ENCODE measurements at regions not wholly inside any gene's neighbourhood (a gene's known extent, or its start where the extent isn't known, plus 50 kb on each side); places are given as distances from the start of the nearest gene placed in this dataset.

DNA sequence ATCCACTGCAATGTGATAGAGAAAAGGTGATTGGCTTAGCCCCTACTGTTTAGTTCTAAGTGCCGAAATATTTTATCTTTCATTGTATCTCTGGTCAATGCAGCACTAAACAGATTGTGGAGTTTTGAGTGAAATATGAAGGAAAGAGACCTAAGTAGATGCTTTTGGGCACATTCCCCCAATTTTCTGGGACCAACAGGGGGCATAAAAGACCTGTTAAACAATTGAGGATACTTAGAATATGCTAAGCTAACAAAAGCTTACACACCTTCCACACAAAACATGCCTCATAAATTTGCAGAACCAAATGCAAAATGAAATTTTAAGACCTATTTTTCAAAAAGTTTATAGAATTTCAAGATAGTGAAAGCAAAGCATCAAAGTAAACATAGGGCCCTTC lies 746.9 kb downstream of the TBC1D32 start:
- H3K4me1 ChIP-seq (ENCODE audit: low read depth): no peaks in the 10 kb centered on the region
- no peaks in the 10 kb centered on the region for H3K9me3 ChIP-seq (ENCODE audit: low read depth)
- no peak overlapping the region for H3K27ac ChIP-seq
- H3K27me3 ChIP-seq: no peaks in the 10 kb centered on the region
- DNase-seq (ENCODE audit: low read depth in 1 of 2, low spot score in 1 of 2): no peak
- TF ChIP-seq, protein P1, sequence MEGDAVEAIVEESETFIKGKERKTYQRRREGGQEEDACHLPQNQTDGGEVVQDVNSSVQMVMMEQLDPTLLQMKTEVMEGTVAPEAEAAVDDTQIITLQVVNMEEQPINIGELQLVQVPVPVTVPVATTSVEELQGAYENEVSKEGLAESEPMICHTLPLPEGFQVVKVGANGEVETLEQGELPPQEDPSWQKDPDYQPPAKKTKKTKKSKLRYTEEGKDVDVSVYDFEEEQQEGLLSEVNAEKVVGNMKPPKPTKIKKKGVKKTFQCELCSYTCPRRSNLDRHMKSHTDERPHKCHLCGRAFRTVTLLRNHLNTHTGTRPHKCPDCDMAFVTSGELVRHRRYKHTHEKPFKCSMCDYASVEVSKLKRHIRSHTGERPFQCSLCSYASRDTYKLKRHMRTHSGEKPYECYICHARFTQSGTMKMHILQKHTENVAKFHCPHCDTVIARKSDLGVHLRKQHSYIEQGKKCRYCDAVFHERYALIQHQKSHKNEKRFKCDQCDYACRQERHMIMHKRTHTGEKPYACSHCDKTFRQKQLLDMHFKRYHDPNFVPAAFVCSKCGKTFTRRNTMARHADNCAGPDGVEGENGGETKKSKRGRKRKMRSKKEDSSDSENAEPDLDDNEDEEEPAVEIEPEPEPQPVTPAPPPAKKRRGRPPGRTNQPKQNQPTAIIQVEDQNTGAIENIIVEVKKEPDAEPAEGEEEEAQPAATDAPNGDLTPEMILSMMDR (IDR thresholded peaks at IDR 0.05; ENCODE audit: low read depth, low read length): no peak
- H3K4me3 ChIP-seq: no peak overlapping the region
- H3K36me3 ChIP-seq: no peaks in the 10 kb centered on the region

DNA sequence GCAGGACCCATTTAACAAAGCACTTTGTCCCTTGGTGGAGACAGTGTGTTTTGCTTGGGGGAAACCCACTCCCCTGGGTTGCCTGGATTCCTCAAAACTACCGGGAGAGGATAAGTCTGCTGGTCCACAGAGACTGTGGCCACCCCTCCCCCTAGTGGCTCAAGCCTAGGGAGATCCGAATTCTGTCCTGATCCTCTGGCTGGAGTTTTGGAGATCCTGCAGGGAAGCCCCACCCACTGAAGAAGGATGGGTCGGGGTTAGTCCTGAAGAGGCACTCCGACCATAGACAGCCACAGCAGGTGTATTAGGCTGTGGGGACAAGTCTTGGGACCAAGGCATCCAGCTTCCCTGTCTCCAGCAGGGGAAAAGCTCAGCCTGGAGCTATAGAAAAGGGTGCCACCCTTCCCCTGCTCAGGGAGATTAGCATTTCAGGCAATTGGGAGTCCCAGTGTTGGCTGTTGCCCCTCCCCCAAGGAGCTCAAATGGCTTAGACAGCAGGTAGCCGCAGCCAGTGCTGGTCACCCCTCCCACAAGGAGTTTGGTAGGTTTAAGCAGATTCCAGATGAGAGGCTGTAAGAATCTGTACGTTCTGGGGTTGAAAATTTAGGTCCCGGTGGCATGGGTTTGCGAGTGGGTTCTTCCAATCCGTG lies 750.0 kb downstream of the TBC1D32 start:
- H3K36me3 ChIP-seq: no peaks in the 10 kb centered on the region

DNA sequence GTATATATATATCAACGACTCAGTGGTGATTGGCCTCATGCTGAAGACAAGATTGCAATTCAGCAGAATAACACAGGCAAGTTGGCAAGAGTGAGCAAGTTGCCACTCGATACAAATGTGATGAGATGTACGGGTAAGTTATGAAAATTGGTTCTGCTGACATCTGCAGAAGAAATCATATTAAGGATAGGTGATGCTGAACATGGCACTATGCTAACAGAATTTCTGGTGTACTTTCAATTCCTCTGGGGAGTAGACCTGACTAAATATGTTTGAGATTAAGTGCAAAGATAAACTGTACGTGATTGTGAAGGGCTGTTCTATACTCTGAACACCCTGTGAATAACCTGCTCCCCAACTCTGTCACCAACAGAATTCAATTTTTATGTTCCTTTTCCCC lies 758.2 kb downstream of the TBC1D32 start:
- no peak for DNase-seq (ENCODE audit: low read depth in 1 of 2, low spot score in 1 of 2)
- H3K36me3 ChIP-seq: no peaks in the 10 kb centered on the region
- H3K27me3 ChIP-seq: no peaks in the 10 kb centered on the region
- no peaks in the 10 kb centered on the region for H3K4me1 ChIP-seq (ENCODE audit: low read depth)
- TF ChIP-seq, protein P1 (IDR thresholded peaks at IDR 0.05; ENCODE audit: low read depth, low read length): no peak
- no peaks in the 10 kb centered on the region for H3K9me3 ChIP-seq (ENCODE audit: low read depth)
- no peak overlapping the region for H3K4me3 ChIP-seq
- no peak overlapping the region for H3K27ac ChIP-seq

More for the DNA sequence above, 750.0 kb downstream of the TBC1D32 start:
- no peak for DNase-seq (ENCODE audit: low read depth in 1 of 2, low spot score in 1 of 2)
- H3K9me3 ChIP-seq (ENCODE audit: low read depth): no peaks in the 10 kb centered on the region
- no peaks in the 10 kb centered on the region for H3K4me1 ChIP-seq (ENCODE audit: low read depth)
- H3K4me3 ChIP-seq: no peak overlapping the region
- H3K27ac ChIP-seq: no peak overlapping the region
- no peaks in the 10 kb centered on the region for H3K27me3 ChIP-seq
- TF ChIP-seq, protein P1 (IDR thresholded peaks at IDR 0.05; ENCODE audit: low read depth, low read length): no peak

DNA sequence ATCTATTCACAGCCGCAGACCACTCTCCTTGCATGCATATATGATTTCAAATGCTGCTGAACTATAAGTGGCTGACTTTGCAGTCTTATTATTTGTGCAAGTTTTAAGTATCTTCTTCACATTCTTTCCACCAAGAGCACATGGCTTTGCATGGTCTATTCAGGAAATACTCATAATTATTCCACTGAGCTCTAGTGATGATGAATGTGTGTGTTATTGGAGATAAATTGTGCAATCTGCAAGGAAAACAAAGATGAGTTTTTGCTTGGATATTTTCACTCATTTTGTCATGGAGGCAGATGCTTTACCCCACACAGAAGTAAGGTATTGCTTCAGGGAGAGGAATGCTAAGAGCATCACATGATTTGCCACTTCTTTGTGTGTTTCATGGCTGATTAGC lies 764.6 kb downstream of the TBC1D32 start:
- Histone ChIP-seq H3K9me3 (ENCODE audit: low read depth) (no peaks in the 10 kb centered on the region), H3K27ac (no peak overlapping the region), H3K4me3 (no peak overlapping the region), H3K27me3 (no peaks in the 10 kb centered on the region), H3K4me1 (ENCODE audit: low read depth) (no peaks in the 10 kb centered on the region), H3K36me3 (no peaks in the 10 kb centered on the region)
- TF ChIP-seq, protein P1 (IDR thresholded peaks at IDR 0.05; ENCODE audit: low read depth, low read length): no peak
- no peak for DNase-seq (ENCODE audit: low read depth in 1 of 2, low spot score in 1 of 2)

DNA sequence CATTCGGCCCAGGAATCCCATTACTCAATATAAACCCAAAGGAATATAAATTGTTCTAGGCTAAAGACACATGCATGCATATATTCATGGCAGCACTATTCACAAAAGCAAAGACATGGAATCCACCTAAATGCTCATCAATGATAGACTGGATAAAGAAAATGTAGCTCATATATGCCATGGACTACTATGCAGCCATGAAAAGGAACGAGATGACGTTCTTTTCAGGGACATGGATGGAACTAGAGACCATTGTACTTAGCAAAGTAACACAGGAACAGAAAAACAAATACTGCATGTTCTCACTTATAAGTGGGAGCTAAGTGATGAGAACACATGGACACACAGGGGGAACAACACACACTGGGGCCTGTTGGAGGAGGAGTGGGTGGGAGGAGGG lies 769.5 kb downstream of the TBC1D32 start:
- Histone ChIP-seq H3K9me3 (ENCODE audit: low read depth) (no peaks in the 10 kb centered on the region), H3K36me3 (no peaks in the 10 kb centered on the region), H3K4me1 (ENCODE audit: low read depth) (no peaks in the 10 kb centered on the region), H3K27me3 (no peaks in the 10 kb centered on the region), H3K27ac (no peak overlapping the region), H3K4me3 (no peak overlapping the region)
- TF ChIP-seq, protein P1 (IDR thresholded peaks at IDR 0.05; ENCODE audit: low read depth, low read length): no peak
- DNase-seq (ENCODE audit: low read depth in 1 of 2, low spot score in 1 of 2): no peak

All from cardiac muscle cell (in vitro differentiated cells and primary cell).